ENCODE measurements at regions not wholly inside any gene's neighbourhood (a gene's known extent, or its start where the extent isn't known, plus 50 kb on each side); places are given as distances from the start of the nearest gene placed in this dataset.

GRCh38 chr3:80238606-80239005, 470.8 kb upstream of the ROBO1 start:
- TF ChIP-seq, protein P1, sequence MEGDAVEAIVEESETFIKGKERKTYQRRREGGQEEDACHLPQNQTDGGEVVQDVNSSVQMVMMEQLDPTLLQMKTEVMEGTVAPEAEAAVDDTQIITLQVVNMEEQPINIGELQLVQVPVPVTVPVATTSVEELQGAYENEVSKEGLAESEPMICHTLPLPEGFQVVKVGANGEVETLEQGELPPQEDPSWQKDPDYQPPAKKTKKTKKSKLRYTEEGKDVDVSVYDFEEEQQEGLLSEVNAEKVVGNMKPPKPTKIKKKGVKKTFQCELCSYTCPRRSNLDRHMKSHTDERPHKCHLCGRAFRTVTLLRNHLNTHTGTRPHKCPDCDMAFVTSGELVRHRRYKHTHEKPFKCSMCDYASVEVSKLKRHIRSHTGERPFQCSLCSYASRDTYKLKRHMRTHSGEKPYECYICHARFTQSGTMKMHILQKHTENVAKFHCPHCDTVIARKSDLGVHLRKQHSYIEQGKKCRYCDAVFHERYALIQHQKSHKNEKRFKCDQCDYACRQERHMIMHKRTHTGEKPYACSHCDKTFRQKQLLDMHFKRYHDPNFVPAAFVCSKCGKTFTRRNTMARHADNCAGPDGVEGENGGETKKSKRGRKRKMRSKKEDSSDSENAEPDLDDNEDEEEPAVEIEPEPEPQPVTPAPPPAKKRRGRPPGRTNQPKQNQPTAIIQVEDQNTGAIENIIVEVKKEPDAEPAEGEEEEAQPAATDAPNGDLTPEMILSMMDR (IDR thresholded peaks at IDR 0.05) = no peak
- TF ChIP-seq POLR2AphosphoS5 (IDR thresholded peaks at IDR 0.05) (no peak), POLR2A (IDR thresholded peaks at IDR 0.05) (no peak)

Data from prostate gland (tissue), 2 donors.